H1 (cell line): ENCODE measurements at regions not wholly inside any gene's neighbourhood (a gene's known extent, or its start where the extent isn't known, plus 50 kb on each side); places are given as distances from the start of the nearest gene placed in this dataset.

Experiments
- CTCF ChIA-PET: fragments of 300-600 bp; sonication (Branson Sonifier 250); formaldehyde crosslinking; loops from one replicate; lab custom pipeline; 2021; ENCODE audit not compliant: partially characterized antibody; lab: Charles Lee
- POLR2A ChIA-PET: fragments of 300-600 bp; sonication (Branson Sonifier 250); formaldehyde crosslinking; loops from one replicate; lab custom pipeline; 2021; ENCODE audit warnings: inconsistent platforms; ENCODE audit not compliant: partially characterized antibody; lab: Charles Lee
- DNase-seq, 2 experiments: peaks; one replicate each; pipeline versions ENCODE4 v3.0.0 to v3.0.0-alpha.2; 2010 to 2022; ENCODE audit warnings: low spot score in 2 of 2, low read depth in 1 of 2, mixed read lengths in 1 of 2
- FAIRE-seq: peaks from 2 replicates; lab custom pipeline; 2011; peaks lifted over from hg19 to GRCh38; lab: Jason Lieb, UNC
- H2AFZ ChIP-seq: 2 replicates; pipeline ENCODE4 v1.8.1; 2012; ENCODE audit warnings: low read length, inconsistent platforms
- H2AK5ac ChIP-seq: 2 replicates; pipeline ENCODE4 v1.6.1; 2013; ENCODE audit warnings: low read depth, low read length
- H2BK120ac ChIP-seq: replicated peaks from 2 replicates; pipeline ENCODE3; 2013; ENCODE audit warnings: low read depth, low read length, inconsistent platforms
- H2BK12ac ChIP-seq: 2 replicates; pipeline ENCODE4 v1.6.1; 2013; ENCODE audit warnings: low read depth, low read length
- H2BK15ac ChIP-seq: 2 replicates; pipeline ENCODE4 v1.6.1; 2013; ENCODE audit warnings: low read length
- H2BK20ac ChIP-seq: 2 replicates; pipeline ENCODE4 v1.6.1; 2013; ENCODE audit warnings: low read length
- H2BK5ac ChIP-seq: 2 replicates; pipeline ENCODE4 v1.6.1; 2013; ENCODE audit warnings: low read depth, low read length
- H3K14ac ChIP-seq: 2 replicates; pipeline ENCODE4 v1.6.1; 2013; ENCODE audit warnings: inconsistent platforms; ENCODE audit not compliant: insufficient read length
- H3K18ac ChIP-seq: 2 replicates; pipeline ENCODE4 v1.6.1; 2013; ENCODE audit warnings: low read length; ENCODE audit errors: extremely low read depth
- H3K23ac ChIP-seq: 2 replicates; pipeline ENCODE4 v1.6.1; 2013; ENCODE audit warnings: inconsistent platforms; ENCODE audit not compliant: insufficient read length
- H3K23me2 ChIP-seq: 2 replicates; pipeline ENCODE4 v1.6.1; 2013; ENCODE audit warnings: low read depth, low read length
- H3K27ac ChIP-seq: 2 replicates; pipeline ENCODE4 v1.6.1; 2011; ENCODE audit warnings: low read depth, low read length, inconsistent platforms
- H3K27me3 ChIP-seq, 4 experiments: replicated peaks in 1 of 4; 1 replicate in 1 of 4; 2 replicates in 3 of 4; pipeline versions ENCODE4 v1.6.1 to v1.8.1; 2011 to 2013; ENCODE audit warnings: low read length in 3 of 4, mild to moderate bottlenecking in 3 of 4, inconsistent platforms in 2 of 4, mixed read lengths in 2 of 4, moderate library complexity in 1 of 4; ENCODE audit not compliant: control insufficient read depth in 3 of 4, insufficient read depth in 3 of 4; ENCODE audit errors: extremely low read depth in 1 of 4
- H3K36me3 ChIP-seq, 4 experiments: 2 replicates each; pipeline versions ENCODE4 v1.6.1 to v1.8.1; 2011 to 2013; ENCODE audit warnings: mild to moderate bottlenecking in 4 of 4, low read length in 3 of 4, moderate library complexity in 2 of 4, control low read depth in 1 of 4, inconsistent platforms in 1 of 4; ENCODE audit not compliant: insufficient read depth in 4 of 4, control insufficient read depth in 2 of 4
- H3K4ac ChIP-seq: replicated peaks from 2 replicates; pipeline ENCODE3; 2013; ENCODE audit warnings: low read length, low read depth, mixed read lengths, inconsistent platforms; ENCODE audit not compliant: insufficient read length
- H3K4me1 ChIP-seq, 4 experiments: replicated peaks in 1 of 4; 1 replicate in 1 of 4; 2 replicates in 3 of 4; pipeline versions ENCODE4 v1.6.1 to v1.8.1; 2011 to 2013; ENCODE audit warnings: low read length in 3 of 4, inconsistent platforms in 2 of 4, mixed read lengths in 1 of 4; ENCODE audit not compliant: insufficient read depth in 4 of 4, control insufficient read depth in 3 of 4
- H3K4me2 ChIP-seq, 2 experiments: 2 replicates each; pipeline versions ENCODE4 v1.6.1 to v1.8.1; 2011 to 2013; ENCODE audit warnings: low read depth in 2 of 2, low read length in 2 of 2, control low read depth in 1 of 2, inconsistent platforms in 1 of 2, mild to moderate bottlenecking in 1 of 2; ENCODE audit not compliant: insufficient read depth in 1 of 2
- H3K4me3 ChIP-seq, 4 experiments: fragments of 200-600, 300-600 bp in 1 of 4; sonication (generic), shearing (Covaris generic), sonication (Bioruptor Twin) in 1 of 4; 2 replicates each; pipeline versions ENCODE4 v1.5.1 to v1.8.1; 2011 to 2016; ENCODE audit warnings: low read length in 4 of 4, low read depth in 3 of 4, control low read depth in 2 of 4, inconsistent platforms in 2 of 4, mild to moderate bottlenecking in 2 of 4, mixed read lengths in 1 of 4, moderate library complexity in 1 of 4; ENCODE audit not compliant: insufficient read depth in 2 of 4; ENCODE audit errors: extremely low read depth in 1 of 4
- H3K56ac ChIP-seq: replicated peaks from 2 replicates; pipeline ENCODE3; 2013; ENCODE audit warnings: low read depth, mild to moderate bottlenecking, mixed read lengths, low read length, inconsistent platforms; ENCODE audit not compliant: insufficient read length
- H3K79me1 ChIP-seq: 2 replicates; pipeline ENCODE4 v1.6.1; 2013; ENCODE audit warnings: low read depth, low read length, control low read depth
- H3K79me2 ChIP-seq, 2 experiments: 2 replicates each; pipeline versions ENCODE4 v1.6.1 to v1.8.1; 2012 to 2013; ENCODE audit warnings: low read length in 2 of 2, mild to moderate bottlenecking in 2 of 2, inconsistent platforms in 1 of 2; ENCODE audit not compliant: insufficient read depth in 2 of 2, control insufficient read depth in 1 of 2
- H3K9ac ChIP-seq, 4 experiments: replicated peaks in 1 of 4; 1 replicate in 1 of 4; 2 replicates in 3 of 4; pipeline versions ENCODE4 v1.6.1 to v1.8.1; 2011 to 2013; ENCODE audit warnings: low read depth in 3 of 4, low read length in 3 of 4, control low read depth in 2 of 4, mild to moderate bottlenecking in 2 of 4, moderate library complexity in 2 of 4, inconsistent platforms in 1 of 4; ENCODE audit errors: extremely low read depth in 1 of 4
- H3K9me3 ChIP-seq, 2 experiments: 2 replicates each; pipeline versions ENCODE4 v1.6.1 to v1.8.1; 2012 to 2013; ENCODE audit warnings: mild to moderate bottlenecking in 2 of 2, moderate library complexity in 2 of 2, control low read depth in 1 of 2, inconsistent platforms in 1 of 2, low read depth in 1 of 2, low read length in 1 of 2, mixed read lengths in 1 of 2; ENCODE audit not compliant: insufficient read depth in 2 of 2
- H4K20me1 ChIP-seq, 2 experiments: replicated peaks in 1 of 2; 2 replicates each; pipeline versions ENCODE3 to v1.8.1; 2011 to 2013; ENCODE audit warnings: inconsistent platforms in 2 of 2, low read length in 2 of 2, mild to moderate bottlenecking in 1 of 2; ENCODE audit not compliant: insufficient read depth in 2 of 2, control insufficient read depth in 1 of 2
- H4K5ac ChIP-seq: 2 replicates; pipeline ENCODE4 v1.6.1; 2013; ENCODE audit warnings: low read length, low read depth, mixed read lengths, inconsistent platforms; ENCODE audit not compliant: insufficient read length
- H4K8ac ChIP-seq: 2 replicates; pipeline ENCODE4 v1.8.0; 2013; ENCODE audit warnings: mild to moderate bottlenecking, moderate library complexity, low read length, inconsistent platforms; ENCODE audit not compliant: insufficient read depth; ENCODE audit errors: extremely low read depth
- H4K91ac ChIP-seq: replicated peaks from 2 replicates; pipeline ENCODE3; 2013; ENCODE audit warnings: low read length, mixed read lengths, inconsistent platforms; ENCODE audit not compliant: insufficient read length
- ATF2 ChIP-seq: IDR thresholded peaks from 2 replicates; pipeline ENCODE4 v1.6.1; 2012; ENCODE audit warnings: low read length, inconsistent platforms
- CBX5 ChIP-seq: fragments of 300-800, 300-1000 bp; sonication (generic); IDR thresholded peaks from 2 replicates; pipeline ENCODE4 v1.7.1; 2016; ENCODE audit warnings: antibody characterized with exemption, low read length, low read depth
- CBX8 ChIP-seq: fragments of 300-800, 300-1000 bp; sonication (generic); IDR thresholded peaks from 2 replicates; pipeline ENCODE4 v1.7.1; 2016; ENCODE audit warnings: low read depth, low read length, borderline replicate concordance
- CHD1 ChIP-seq: IDR thresholded peaks from 2 replicates; pipeline ENCODE4 v1.6.1; 2012; ENCODE audit warnings: low read depth, low read length, improper control_type of control experiment
- CTCF ChIP-seq, 3 experiments: IDR thresholded peaks; 1 replicate in 2 of 3; 2 replicates in 1 of 3; pipeline versions ENCODE4 v1.5.1 to v1.6.1; 2011; ENCODE audit warnings: low read length in 3 of 3, mild to moderate bottlenecking in 3 of 3, inconsistent platforms in 2 of 3, low read depth in 1 of 3, moderate library complexity in 1 of 3; ENCODE audit not compliant: insufficient read depth in 1 of 3; ENCODE audit errors: control extremely low read depth in 1 of 3
- EP300 ChIP-seq, 2 experiments: IDR thresholded peaks; 1 replicate in 1 of 2; 2 replicates in 1 of 2; pipeline ENCODE4 v1.6.1; 2011 to 2012; ENCODE audit warnings: low read depth in 2 of 2, low read length in 2 of 2, mild to moderate bottlenecking in 2 of 2, borderline replicate concordance in 1 of 2, inconsistent platforms in 1 of 2, moderate library complexity in 1 of 2
- GTF2F1 ChIP-seq: IDR thresholded peaks from 2 replicates; pipeline ENCODE4 v1.6.1; 2012; ENCODE audit warnings: low read depth, low read length, improper control_type of control experiment, borderline replicate concordance
- JUND ChIP-seq: IDR thresholded peaks from 2 replicates; pipeline ENCODE4 v1.6.1; 2011; ENCODE audit warnings: mild to moderate bottlenecking, improper control_type of control experiment, low read length
- KDM1A ChIP-seq: fragments of 200-600, 300-600 bp; sonication (generic); IDR thresholded peaks from 2 replicates; pipeline ENCODE4 v1.7.1; 2016; ENCODE audit warnings: mild to moderate bottlenecking, low read length, borderline replicate concordance
- SIX5 ChIP-seq: IDR thresholded peaks from 2 replicates; pipeline ENCODE4 v1.6.1; 2011; ENCODE audit warnings: mild to moderate bottlenecking, low read depth, low read length
- TBP ChIP-seq: IDR thresholded peaks from 2 replicates; pipeline ENCODE4 v1.6.1; 2011; ENCODE audit warnings: low read depth, low read length, improper control_type of control experiment
- WGBS, 2 experiments: shearing (Covaris generic) in 1 of 2; methylation state at CpG; one replicate each; pipeline versions ENCODE4 v1.1.6 to v1.1.7; 2013 to 2015; ENCODE audit warnings: low lambda C conversion rate in 2 of 2, mixed read lengths in 2 of 2, inconsistent platforms in 1 of 2, low coverage in 1 of 2, missing lambda C conversion rate in 1 of 2; ENCODE audit not compliant: insufficient replicate concordance in 2 of 2, insufficient coverage in 1 of 2, insufficient read length in 1 of 2; ENCODE audit errors: extremely low coverage in 1 of 2, missing lambda C conversion rate in 1 of 2; 5-methylcytosine and 5-hydroxymethylcytosine counted together

- no peak overlapping the region for H3K23ac ChIP-seq
- H2BK12ac ChIP-seq: no peak overlapping the region
- no peak overlapping the region for H3K56ac ChIP-seq
- 91% methylated on average over 3 of the region's 3 CpGs; no CpG with 5 or more reads in 1 of the 2 experiments for WGBS, 2 experiments
- no peak overlapping the region for H3K14ac ChIP-seq
- POLR2A ChIA-PET: no interaction called here
- no peak overlapping the region for H2AK5ac ChIP-seq
- no peak overlapping the region for H3K4me2 ChIP-seq
- no peak overlapping the region for H2BK120ac ChIP-seq
- no peak overlapping the region for H3K18ac ChIP-seq
- no peak overlapping the region for H2BK5ac ChIP-seq
- TF ChIP-seq TBP (no peak), CTCF (IDR thresholded peaks at IDR 0.05; ENCODE audit: control extremely low read depth in 1 of 3, insufficient read depth in 1 of 3, low read depth in 1 of 3, low read length in 3 of 3) (no peak), JUND (no peak), GTF2F1 (no peak), EP300 (IDR thresholded peaks at IDR 0.05; ENCODE audit: borderline replicate concordance in 1 of 2, low read depth in 2 of 2, low read length in 2 of 2) (no peak), ATF2 (no peak), KDM1A (no peak), CHD1 (no peak), SIX5 (no peak), CBX8 (no peak), CBX5 (no peak)
- H3K79me1 ChIP-seq: no peaks in the 10 kb centered on the region
- no peak overlapping the region for H3K4me3 ChIP-seq
- FAIRE-seq (no peak), DNase-seq (no peak)
- no peaks in the 10 kb centered on the region for H3K4me1 ChIP-seq
- no peaks in the 10 kb centered on the region for H3K79me2 ChIP-seq
- H4K91ac ChIP-seq: no peak overlapping the region
- no peak overlapping the region for H3K4ac ChIP-seq
- no peaks in the 10 kb centered on the region for H3K27me3 ChIP-seq
- no peak overlapping the region for H4K5ac ChIP-seq
- no peak overlapping the region for H2BK20ac ChIP-seq
- no peaks in the 10 kb centered on the region for H3K23me2 ChIP-seq
- H2BK15ac ChIP-seq: no peak overlapping the region
- no peak overlapping the region for H3K27ac ChIP-seq
- CTCF ChIA-PET: no interaction called here
- H4K8ac ChIP-seq: no peak overlapping the region
- H3K36me3 ChIP-seq: no peaks in the 10 kb centered on the region
- H3K9me3 ChIP-seq: no peaks in the 10 kb centered on the region
- no peak overlapping the region for H3K9ac ChIP-seq
- H4K20me1 ChIP-seq: no peaks in the 10 kb centered on the region
- H2AFZ ChIP-seq: no peak overlapping the region
Measured at GRCh38 chr7:113809581-113809980, 109.2 kb downstream of the PPP1R3A start.
